ENCODE measurements at regions not wholly inside any gene's neighbourhood (a gene's known extent, or its start where the extent isn't known, plus 50 kb on each side); places are given as distances from the start of the nearest gene placed in this dataset.

DNA sequence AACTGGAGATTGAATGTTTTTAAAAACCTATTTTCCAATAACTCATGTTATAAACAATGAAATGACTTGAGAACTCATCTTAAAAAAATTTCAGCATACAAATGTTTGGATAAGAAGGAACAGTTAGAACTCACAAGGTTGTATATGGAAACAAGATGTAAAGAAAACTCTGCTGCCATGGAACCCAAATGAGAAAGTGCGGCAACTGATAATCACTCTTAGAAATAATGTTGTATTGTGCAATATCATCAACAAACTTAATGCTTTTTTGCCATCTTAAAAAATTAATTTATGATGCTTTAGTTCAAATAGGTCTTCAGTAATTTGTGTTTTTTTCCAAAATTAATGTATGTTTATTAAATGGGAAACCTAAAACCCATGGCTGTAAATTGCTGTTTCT, 461.1 kb upstream of the NCAM2 start:
- no peak for TF ChIP-seq POLR2A (IDR thresholded peaks at IDR 0.05; ENCODE audit: low read length)
- TF ChIP-seq GATA1 (IDR thresholded peaks at IDR 0.05; ENCODE audit: low read depth, low read length): no peak
